ENCODE measurements at regions not wholly inside any gene's neighbourhood (a gene's known extent, or its start where the extent isn't known, plus 50 kb on each side); places are given as distances from the start of the nearest gene placed in this dataset.

GRCh38 chr21:32200029-32200428, 78.8 kb downstream of the MIS18A start:
- Histone ChIP-seq H2AFZ (no peak overlapping the region), H4K20me1 (ENCODE audit: insufficient read depth) (no peaks in the 10 kb centered on the region), H3K36me3 (ENCODE audit: low read depth) (no peaks in the 10 kb centered on the region), H3K9ac (no peak overlapping the region), H3K4me2 (ENCODE audit: unreplicated experiment) (no peak overlapping the region), H3K4me1 (ENCODE audit: insufficient read depth) (no peaks in the 10 kb centered on the region), H3K27ac (no peak overlapping the region), H3K4me3 (no peak overlapping the region), H3K79me2 (ENCODE audit: insufficient read depth) (no peaks in the 10 kb centered on the region), H3K9me3 (ENCODE audit: low read depth) (no peaks in the 10 kb centered on the region), H3K27me3 (replicated peaks; ENCODE audit: insufficient read depth) (no peaks in the 10 kb centered on the region), H3F3A (ENCODE audit: insufficient read depth) (no peaks in the 10 kb centered on the region), H3K9me2 (ENCODE audit: insufficient read depth) (no peaks in the 10 kb centered on the region)
- TF ChIP-seq EZH2 (IDR thresholded peaks at IDR 0.05; ENCODE audit: insufficient read depth, poor library complexity, severe bottlenecking): no peak
- no peak for TF ChIP-seq EZH2phosphoT487 (IDR thresholded peaks at IDR 0.05; ENCODE audit: insufficient read depth, low read depth)
- DNase-seq: no peak
- in situ Hi-C loops (cut with MboI): no loop called here
- WGBS, 2 experiments (ENCODE audit: low coverage in 1 of 2, low lambda C conversion rate in 2 of 2, missing lambda C conversion rate in 2 of 2): 63 to 70% methylated on average over 5 of the region's 5 CpGs

- in situ Hi-C loops (cut with MboI): no loop called here
- no peaks in the 10 kb centered on the region for H3F3A ChIP-seq (ENCODE audit: insufficient read depth)
- no peak overlapping the region for H3K27ac ChIP-seq
- DNase-seq: no peak
- no peak overlapping the region for H2AFZ ChIP-seq
- H3K79me2 ChIP-seq (ENCODE audit: insufficient read depth): no peaks in the 10 kb centered on the region
- H3K4me1 ChIP-seq (ENCODE audit: insufficient read depth): no peaks in the 10 kb centered on the region
- no peaks in the 10 kb centered on the region for H4K20me1 ChIP-seq (ENCODE audit: insufficient read depth)
- no peaks in the 10 kb centered on the region for H3K9me3 ChIP-seq (ENCODE audit: low read depth)
- 33 to 39% methylated on average over 8 of the region's 8 CpGs for WGBS, 2 experiments (ENCODE audit: low coverage in 1 of 2, low lambda C conversion rate in 2 of 2, missing lambda C conversion rate in 2 of 2)
- no peak overlapping the region for H3K4me3 ChIP-seq
- TF ChIP-seq EZH2phosphoT487 (IDR thresholded peaks at IDR 0.05; ENCODE audit: insufficient read depth, low read depth) (no peak), EZH2 (IDR thresholded peaks at IDR 0.05; ENCODE audit: insufficient read depth, poor library complexity, severe bottlenecking) (no peak)
- no peaks in the 10 kb centered on the region for H3K36me3 ChIP-seq (ENCODE audit: low read depth)
- H3K4me2 ChIP-seq (ENCODE audit: unreplicated experiment): no peak overlapping the region
- no peaks in the 10 kb centered on the region for H3K9me2 ChIP-seq (ENCODE audit: insufficient read depth)
- H3K9ac ChIP-seq: no peak overlapping the region
- no peaks in the 10 kb centered on the region for H3K27me3 ChIP-seq (replicated peaks; ENCODE audit: insufficient read depth)
Observed at GRCh38 chr21:32198384-32198783, 80.5 kb downstream of the MIS18A start.

- H4K20me1 ChIP-seq (ENCODE audit: insufficient read depth): no peaks in the 10 kb centered on the region
- no peaks in the 10 kb centered on the region for H3F3A ChIP-seq (ENCODE audit: insufficient read depth)
- no peaks in the 10 kb centered on the region for H3K36me3 ChIP-seq (ENCODE audit: low read depth)
- no peak overlapping the region for H3K4me2 ChIP-seq (ENCODE audit: unreplicated experiment)
- no peak overlapping the region for H2AFZ ChIP-seq
- no peak overlapping the region for H3K27ac ChIP-seq
- H3K79me2 ChIP-seq (ENCODE audit: insufficient read depth): no peaks in the 10 kb centered on the region
- no peaks in the 10 kb centered on the region for H3K9me3 ChIP-seq (ENCODE audit: low read depth)
- no peaks in the 10 kb centered on the region for H3K4me1 ChIP-seq (ENCODE audit: insufficient read depth)
- in situ Hi-C loops (cut with MboI): no loop called here
- H3K9ac ChIP-seq: no peak overlapping the region
- WGBS, 2 experiments (ENCODE audit: low coverage in 1 of 2, low lambda C conversion rate in 2 of 2, missing lambda C conversion rate in 2 of 2): 9 to 12% methylated on average over 2 of the region's 2 CpGs
- no peaks in the 10 kb centered on the region for H3K9me2 ChIP-seq (ENCODE audit: insufficient read depth)
- no peak for DNase-seq
- TF ChIP-seq EZH2 (IDR thresholded peaks at IDR 0.05; ENCODE audit: insufficient read depth, poor library complexity, severe bottlenecking) (no peak), EZH2phosphoT487 (IDR thresholded peaks at IDR 0.05; ENCODE audit: insufficient read depth, low read depth) (no peak)
- no peaks in the 10 kb centered on the region for H3K27me3 ChIP-seq (replicated peaks; ENCODE audit: insufficient read depth)
- no peak overlapping the region for H3K4me3 ChIP-seq
Observed at GRCh38 chr21:32197896-32198295, 81.0 kb downstream of the MIS18A start.

GRCh38 chr21:32196001-32196400, 82.8 kb downstream of the MIS18A start:
- Histone ChIP-seq H3K27me3 (replicated peaks; ENCODE audit: insufficient read depth) (no peaks in the 10 kb centered on the region), H4K20me1 (ENCODE audit: insufficient read depth) (no peaks in the 10 kb centered on the region), H3K27ac (no peak overlapping the region), H3K9me2 (ENCODE audit: insufficient read depth) (no peaks in the 10 kb centered on the region), H2AFZ (no peak overlapping the region), H3K4me3 (no peak overlapping the region), H3K4me1 (ENCODE audit: insufficient read depth) (no peaks in the 10 kb centered on the region), H3K36me3 (ENCODE audit: low read depth) (no peaks in the 10 kb centered on the region), H3K9me3 (ENCODE audit: low read depth) (no peaks in the 10 kb centered on the region), H3K9ac (no peak overlapping the region), H3K79me2 (ENCODE audit: insufficient read depth) (no peaks in the 10 kb centered on the region), H3F3A (ENCODE audit: insufficient read depth) (no peaks in the 10 kb centered on the region), H3K4me2 (ENCODE audit: unreplicated experiment) (no peak overlapping the region)
- no peak for TF ChIP-seq EZH2 (IDR thresholded peaks at IDR 0.05; ENCODE audit: insufficient read depth, poor library complexity, severe bottlenecking)
- no peak for TF ChIP-seq EZH2phosphoT487 (IDR thresholded peaks at IDR 0.05; ENCODE audit: insufficient read depth, low read depth)
- DNase-seq: no peak
- in situ Hi-C loops (cut with MboI): no loop called here
- WGBS, 2 experiments (ENCODE audit: low coverage in 1 of 2, low lambda C conversion rate in 2 of 2, missing lambda C conversion rate in 2 of 2): 57 to 61% methylated on average over 4 of the region's 4 CpGs

- in situ Hi-C loops (cut with MboI): no loop called here
- Histone ChIP-seq H2AFZ (no peak overlapping the region), H3K79me2 (ENCODE audit: insufficient read depth) (no peaks in the 10 kb centered on the region), H3F3A (ENCODE audit: insufficient read depth) (no peaks in the 10 kb centered on the region), H3K9me3 (ENCODE audit: low read depth) (no peaks in the 10 kb centered on the region), H3K4me1 (ENCODE audit: insufficient read depth) (no peaks in the 10 kb centered on the region), H3K27ac (no peak overlapping the region), H3K36me3 (ENCODE audit: low read depth) (no peaks in the 10 kb centered on the region), H4K20me1 (ENCODE audit: insufficient read depth) (no peaks in the 10 kb centered on the region), H3K4me3 (no peak overlapping the region), H3K4me2 (ENCODE audit: unreplicated experiment) (no peak overlapping the region), H3K9me2 (ENCODE audit: insufficient read depth) (no peaks in the 10 kb centered on the region), H3K27me3 (replicated peaks; ENCODE audit: insufficient read depth) (no peaks in the 10 kb centered on the region), H3K9ac (no peak overlapping the region)
- TF ChIP-seq EZH2phosphoT487 (IDR thresholded peaks at IDR 0.05; ENCODE audit: insufficient read depth, low read depth): no peak
- TF ChIP-seq EZH2 (IDR thresholded peaks at IDR 0.05; ENCODE audit: insufficient read depth, poor library complexity, severe bottlenecking): no peak
- 58 to 69% methylated on average over 7 of the region's 7 CpGs for WGBS, 2 experiments (ENCODE audit: low coverage in 1 of 2, low lambda C conversion rate in 2 of 2, missing lambda C conversion rate in 2 of 2)
- DNase-seq: no peak
Observed at GRCh38 chr21:32193098-32193465, 85.8 kb downstream of the MIS18A start.
